ENCODE measurements at regions not wholly inside any gene's neighbourhood (a gene's known extent, or its start where the extent isn't known, plus 50 kb on each side); places are given as distances from the start of the nearest gene placed in this dataset.

DNA sequence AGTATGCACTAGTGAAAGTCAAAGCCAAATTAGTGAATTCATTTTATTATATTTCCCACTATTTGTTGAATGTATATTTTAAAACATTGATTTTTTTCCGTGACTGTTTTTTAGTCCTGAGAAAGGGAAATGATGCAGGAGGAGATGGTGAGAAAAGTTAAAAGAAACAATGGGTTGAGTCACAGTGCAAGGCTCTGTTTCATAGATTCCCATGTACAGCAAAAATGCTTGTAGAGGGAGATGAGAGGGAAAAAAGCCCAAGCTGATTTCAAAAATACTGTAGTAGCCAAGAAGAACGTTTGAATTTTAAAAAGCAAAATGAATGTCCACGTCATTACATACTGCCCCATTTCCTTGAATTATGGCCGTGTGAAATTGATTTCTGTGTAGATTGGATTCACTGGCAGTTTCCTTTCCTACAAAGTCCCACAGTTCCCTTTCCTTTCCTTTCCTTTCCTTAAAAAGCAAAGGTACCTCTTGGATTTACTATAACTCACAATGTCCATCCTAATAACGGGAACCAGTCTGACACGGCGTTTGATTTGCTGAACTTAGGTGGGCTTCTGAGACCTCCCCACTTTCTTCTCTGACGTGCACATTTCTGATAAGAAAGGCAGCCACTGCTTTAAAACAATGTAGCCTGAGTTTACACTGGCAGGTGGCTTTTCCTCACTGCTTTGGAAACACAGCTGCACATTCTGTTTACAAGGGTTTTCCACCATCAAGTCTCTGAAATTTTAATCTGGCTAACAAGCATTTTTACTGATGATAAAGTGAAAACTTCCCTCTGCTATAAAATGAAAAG, 63.7 kb downstream of the SPCS3 start:
- H3K27me3 Mint-ChIP-seq, result peaks cover 6% of the 10 kb centered on the region
- no peaks in the 10 kb centered on the region for H3K9me3 Mint-ChIP-seq
- POLR2A ChIA-PET, result no interaction called here
- H3K4me1 Mint-ChIP-seq, result peaks cover 3% of the 10 kb centered on the region
- H3K4me3 Mint-ChIP-seq, result no peak overlapping the region
- ATAC-seq (ENCODE audit: low read depth), result no peak
- no peaks in the 10 kb centered on the region for H3K36me3 Mint-ChIP-seq
- no peak for DNase-seq
- no peak overlapping the region for H3K27ac Mint-ChIP-seq

GRCh38 chr4:176385601-176386000, 65.8 kb downstream of the SPCS3 start:
- Mint-ChIP-seq H3K4me1 (no peaks in the 10 kb centered on the region), H3K27ac (no peak overlapping the region), H3K36me3 (no peaks in the 10 kb centered on the region), H3K9me3 (no peaks in the 10 kb centered on the region), H3K4me3 (no peak overlapping the region), H3K27me3 (peaks cover 6% of the 10 kb centered on the region)
- DNase-seq (no peak), ATAC-seq (ENCODE audit: low read depth) (no peak)
- POLR2A ChIA-PET, result no interaction called here

- Mint-ChIP-seq H3K27ac (no peak overlapping the region), H3K27me3 (peaks cover 4% of the 10 kb centered on the region), H3K36me3 (no peaks in the 10 kb centered on the region), H3K4me3 (no peak overlapping the region), H3K4me1 (no peaks in the 10 kb centered on the region), H3K9me3 (no peaks in the 10 kb centered on the region)
- no peak for DNase-seq
- POLR2A ChIA-PET, result no interaction called here
- ATAC-seq (ENCODE audit: low read depth), result no peak
Measured at GRCh38 chr4:176387571-176387970, 67.8 kb downstream of the SPCS3 start.

GRCh38 chr4:176393306-176394013, 73.7 kb downstream of the SPCS3 start:
- Mint-ChIP-seq H3K4me1 (no peaks in the 10 kb centered on the region), H3K27me3 (peaks cover 2% of the 10 kb centered on the region), H3K4me3 (no peak overlapping the region), H3K9me3 (peaks cover 2% of the 10 kb centered on the region), H3K36me3 (no peaks in the 10 kb centered on the region), H3K27ac (no peak overlapping the region)
- DNase-seq (no peak), ATAC-seq (ENCODE audit: low read depth) (no peak)
- POLR2A ChIA-PET, result interaction anchor here (0.6 kb wide), 1 partner anchor 383 kb away, joined by 3 read pairs; no protein-coding TSS in a partner anchor

DNA sequence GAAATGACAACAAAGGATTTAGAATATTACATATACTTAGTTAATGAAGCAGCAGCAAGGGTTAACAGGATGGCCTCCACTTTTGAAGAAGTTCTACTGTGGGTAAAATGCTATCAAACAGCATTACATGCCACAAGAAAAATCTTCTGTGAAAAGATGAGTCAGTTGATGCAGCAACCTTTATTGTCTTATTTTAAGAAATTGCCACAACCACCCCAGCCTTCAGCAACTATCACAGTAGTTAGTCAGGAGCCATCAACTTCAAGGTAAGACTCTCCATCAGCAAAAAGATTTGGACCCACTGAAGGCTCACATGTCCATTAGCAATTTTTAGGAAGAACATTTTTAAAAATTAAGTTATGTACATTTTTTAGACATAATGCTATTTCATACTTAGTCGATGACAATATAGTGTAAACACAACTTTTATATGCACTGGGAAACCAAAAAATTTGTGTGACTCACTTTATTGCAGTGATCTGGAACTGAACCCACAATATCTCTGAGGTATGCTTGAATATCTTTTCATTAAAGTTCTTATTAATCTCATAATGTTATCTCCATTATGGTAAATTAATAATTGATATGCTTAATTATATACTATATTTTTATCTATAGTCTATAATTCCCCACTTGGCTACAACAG, 81.2 kb downstream of the SPCS3 start:
- POLR2A ChIA-PET, result no interaction called here
- Mint-ChIP-seq H3K36me3 (no peaks in the 10 kb centered on the region), H3K27me3 (peaks cover 2% of the 10 kb centered on the region), H3K4me3 (no peak overlapping the region), H3K4me1 (no peaks in the 10 kb centered on the region), H3K27ac (no peak overlapping the region), H3K9me3 (peaks cover 3% of the 10 kb centered on the region)
- ATAC-seq (ENCODE audit: low read depth) (no peak), DNase-seq (no peak)

DNA sequence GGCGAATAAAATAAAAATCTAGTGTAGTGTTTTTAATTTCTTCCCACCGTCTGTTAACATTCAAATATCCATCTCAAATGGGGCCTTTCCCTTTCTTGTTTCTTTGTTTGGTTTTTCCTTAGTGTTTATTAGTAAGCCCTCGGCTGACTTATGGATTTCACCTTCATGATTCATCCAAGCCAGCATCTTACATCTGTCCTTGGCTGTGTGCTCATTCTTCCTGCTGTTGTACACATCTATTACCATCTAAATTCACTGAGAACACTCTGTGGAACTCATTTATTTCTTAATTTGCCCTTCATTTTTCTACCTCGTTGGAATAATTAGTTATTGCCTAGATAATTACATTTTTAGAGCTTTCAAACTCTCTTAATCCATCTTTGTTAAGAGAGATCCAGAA, 84.9 kb downstream of the SPCS3 start:
- ATAC-seq (ENCODE audit: low read depth), result no peak

GRCh38 chr4:176406297-176406696, 86.5 kb downstream of the SPCS3 start:
- no peak overlapping the region for H3K27ac Mint-ChIP-seq
- no peaks in the 10 kb centered on the region for H3K27me3 Mint-ChIP-seq
- DNase-seq (no peak), ATAC-seq (ENCODE audit: low read depth) (no peak)
- H3K9me3 Mint-ChIP-seq, result no peaks in the 10 kb centered on the region
- H3K36me3 Mint-ChIP-seq, result no peaks in the 10 kb centered on the region
- no peaks in the 10 kb centered on the region for H3K4me1 Mint-ChIP-seq
- POLR2A ChIA-PET, result no interaction called here
- H3K4me3 Mint-ChIP-seq, result no peak overlapping the region

More for the DNA sequence above, 84.9 kb downstream of the SPCS3 start:
- no peaks in the 10 kb centered on the region for H3K27me3 Mint-ChIP-seq
- H3K27ac Mint-ChIP-seq, result no peak overlapping the region
- POLR2A ChIA-PET, result no interaction called here
- H3K4me1 Mint-ChIP-seq, result no peaks in the 10 kb centered on the region
- no peak overlapping the region for H3K4me3 Mint-ChIP-seq
- H3K9me3 Mint-ChIP-seq, result peaks cover 1% of the 10 kb centered on the region
- no peak for DNase-seq
- no peaks in the 10 kb centered on the region for H3K36me3 Mint-ChIP-seq

GRCh38 chr4:176406736-176407135, 87.0 kb downstream of the SPCS3 start:
- no peak overlapping the region for H3K4me3 Mint-ChIP-seq
- no peak for DNase-seq
- H3K27ac Mint-ChIP-seq, result no peak overlapping the region
- no peaks in the 10 kb centered on the region for H3K4me1 Mint-ChIP-seq
- H3K36me3 Mint-ChIP-seq, result no peaks in the 10 kb centered on the region
- no peaks in the 10 kb centered on the region for H3K9me3 Mint-ChIP-seq
- no peaks in the 10 kb centered on the region for H3K27me3 Mint-ChIP-seq
- ATAC-seq (ENCODE audit: low read depth), result no peak
- POLR2A ChIA-PET, result no interaction called here

DNA sequence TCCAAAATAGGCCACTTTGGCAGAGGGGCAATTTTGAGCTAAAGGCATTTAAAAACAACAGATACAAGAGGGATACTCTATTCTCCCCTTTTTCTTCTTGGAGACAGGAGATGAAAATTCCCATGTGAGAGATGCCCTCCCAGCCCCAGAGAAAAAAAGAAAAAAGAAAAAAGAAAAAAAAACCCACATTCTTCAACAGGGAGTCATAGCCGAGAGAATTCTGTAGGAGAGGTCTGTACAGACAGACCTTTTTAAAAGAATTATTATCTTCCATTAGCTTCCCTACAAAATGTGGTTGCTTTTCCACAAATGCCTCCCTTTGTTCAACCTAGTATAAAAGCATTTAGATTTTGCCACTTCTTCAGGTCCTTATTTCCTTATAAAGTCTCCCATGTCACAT, 89.9 kb downstream of the SPCS3 start:
- no peak overlapping the region for H3K4me3 Mint-ChIP-seq
- POLR2A ChIA-PET, result no interaction called here
- H3K4me1 Mint-ChIP-seq, result no peaks in the 10 kb centered on the region
- ATAC-seq (ENCODE audit: low read depth), result no peak
- H3K36me3 Mint-ChIP-seq, result no peaks in the 10 kb centered on the region
- H3K27me3 Mint-ChIP-seq, result no peaks in the 10 kb centered on the region
- no peak overlapping the region for H3K27ac Mint-ChIP-seq
- DNase-seq, result no peak
- H3K9me3 Mint-ChIP-seq, result no peaks in the 10 kb centered on the region

DNA sequence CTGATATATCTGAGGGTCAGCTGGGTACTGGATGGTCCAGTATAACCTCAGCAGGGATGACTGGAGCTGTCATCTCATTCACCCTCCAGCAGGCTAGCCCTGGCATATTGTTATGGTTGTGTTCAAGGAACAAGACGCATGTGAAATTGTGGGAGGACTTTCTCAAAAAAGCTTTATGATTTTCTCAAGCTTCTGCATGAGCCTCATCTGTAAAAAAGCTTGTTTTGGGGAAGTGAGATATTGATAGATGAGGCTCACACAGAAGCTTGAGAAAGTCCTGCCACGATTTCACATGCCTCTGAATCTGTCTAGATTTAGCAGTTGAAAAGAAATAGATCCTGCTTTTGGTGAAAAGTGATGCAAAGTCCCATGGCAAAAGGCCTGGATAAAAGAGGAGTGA, 93.4 kb downstream of the SPCS3 start:
- POLR2A ChIA-PET, result no interaction called here
- ATAC-seq (ENCODE audit: low read depth), result no peak
- Mint-ChIP-seq H3K4me1 (no peaks in the 10 kb centered on the region), H3K4me3 (no peak overlapping the region), H3K27ac (no peak overlapping the region), H3K9me3 (no peaks in the 10 kb centered on the region), H3K36me3 (no peaks in the 10 kb centered on the region), H3K27me3 (no peaks in the 10 kb centered on the region)
- DNase-seq, result no peak

DNA sequence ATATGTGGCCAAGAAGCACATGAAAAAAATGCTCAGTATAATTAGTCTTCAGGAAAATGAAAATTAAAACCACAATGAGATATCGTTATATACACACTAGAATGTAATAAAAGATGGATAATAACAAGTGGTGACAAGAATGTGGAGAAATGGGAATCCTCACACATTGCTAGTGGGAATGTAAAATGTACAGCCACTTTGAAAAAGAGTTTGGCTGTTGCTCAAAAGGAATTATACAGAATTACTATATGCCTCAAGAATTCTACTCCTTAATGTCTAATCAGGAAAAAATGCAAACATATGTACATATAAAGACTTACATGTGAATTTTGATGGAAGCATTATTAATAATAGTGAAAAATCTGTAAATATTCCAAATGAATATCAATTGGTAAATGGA, 102.2 kb downstream of the SPCS3 start:
- DNase-seq (no peak), ATAC-seq (ENCODE audit: low read depth) (no peak)
- no peak overlapping the region for H3K27ac Mint-ChIP-seq
- H3K9me3 Mint-ChIP-seq, result no peaks in the 10 kb centered on the region
- no peak overlapping the region for H3K4me3 Mint-ChIP-seq
- H3K36me3 Mint-ChIP-seq, result no peaks in the 10 kb centered on the region
- POLR2A ChIA-PET, result no interaction called here
- H3K4me1 Mint-ChIP-seq, result no peaks in the 10 kb centered on the region
- no peaks in the 10 kb centered on the region for H3K27me3 Mint-ChIP-seq

- Mint-ChIP-seq H3K27me3 (no peaks in the 10 kb centered on the region), H3K4me3 (no peak overlapping the region), H3K4me1 (no peaks in the 10 kb centered on the region), H3K27ac (no peak overlapping the region), H3K36me3 (no peaks in the 10 kb centered on the region), H3K9me3 (no peaks in the 10 kb centered on the region)
- DNase-seq (no peak), ATAC-seq (ENCODE audit: low read depth) (no peak)
- POLR2A ChIA-PET, result no interaction called here
Measured at GRCh38 chr4:176422511-176422910, 102.7 kb downstream of the SPCS3 start.

GRCh38 chr4:176425035-176425434, 105.3 kb downstream of the SPCS3 start:
- no peaks in the 10 kb centered on the region for H3K9me3 Mint-ChIP-seq
- H3K4me1 Mint-ChIP-seq, result no peaks in the 10 kb centered on the region
- ATAC-seq (ENCODE audit: low read depth) (no peak), DNase-seq (no peak)
- H3K27me3 Mint-ChIP-seq, result no peaks in the 10 kb centered on the region
- H3K36me3 Mint-ChIP-seq, result no peaks in the 10 kb centered on the region
- no peak overlapping the region for H3K27ac Mint-ChIP-seq
- POLR2A ChIA-PET, result no interaction called here
- H3K4me3 Mint-ChIP-seq, result no peak overlapping the region

Measured in activated naive CD8-positive, alpha-beta T cell treated with anti-CD3 and anti-CD28 coated beads, Interleukin-2, amount 10 ng/mL, durations not matched to agents 7 days and 5 days (primary cell).